ENCODE measurements at regions not wholly inside any gene's neighbourhood (a gene's known extent, or its start where the extent isn't known, plus 50 kb on each side); places are given as distances from the start of the nearest gene placed in this dataset.

- in situ Hi-C loops (cut with HindIII; ENCODE audit: low pct_unique_long_range_greater_than_20kb, low sequenced_read_pairs): no loop called here
- Histone ChIP-seq H3K27ac (ENCODE audit: low read length) (peak overlapping the region; percentile 85), H3K4me3 (ENCODE audit: low read depth in 2 of 2, low read length in 2 of 2) (no peak overlapping the region), H3K4me1 (ENCODE audit: control insufficient read depth, insufficient read depth, low read length) (peaks cover 4% of the 10 kb centered on the region), H3K9me3 (ENCODE audit: control insufficient read depth, insufficient read depth, low read depth, low read length) (no peaks in the 10 kb centered on the region), H3K36me3 (ENCODE audit: control insufficient read depth, insufficient read depth, low read length) (no peaks in the 10 kb centered on the region), H3K27me3 (ENCODE audit: control insufficient read depth, insufficient read depth, low read length) (no peaks in the 10 kb centered on the region)
- no TSS peak for BruUV-seq (replicated peaks)
- TF ChIP-seq POLR2AphosphoS5 (IDR thresholded peaks at IDR 0.05; ENCODE audit: low read depth, low read length): peak; percentile 49; the same call in 1 of the 2 replicates
- 0 out of 4 replicates have a peak, but pooled peaks of 1 of the 2 experiments have one; percentile 29 for TF ChIP-seq REST (IDR thresholded peaks at IDR 0.05; ENCODE audit: insufficient read depth in 1 of 2, low read depth in 2 of 2, low read length in 1 of 2)
- no peak for TF ChIP-seq SIN3A (IDR thresholded peaks at IDR 0.05; ENCODE audit: borderline replicate concordance, insufficient read depth, low read depth, low read length)
- no peak for TF ChIP-seq CTCF (IDR thresholded peaks at IDR 0.05)
- peak; percentile 82 for TF ChIP-seq TCF7L2 (IDR thresholded peaks at IDR 0.05; ENCODE audit: low read depth, low read length)
- DNase-seq (ENCODE audit: low read depth, low spot score): no peak
- POLR2A ChIA-PET: no interaction called here
- CTCF ChIA-PET: no interaction called here
- peak; percentile 81 for ATAC-seq
- intact Hi-C loops (cut with micrococcal nuclease; ENCODE audit: unreplicated experiment): no loop called here
Measured at GRCh38 chr21:28794371-28794851, 198.3 kb downstream of the LTN1 start.

GRCh38 chr21:28793043-28793442, 199.6 kb downstream of the LTN1 start:
- Histone ChIP-seq H3K36me3 (ENCODE audit: control insufficient read depth, insufficient read depth, low read length) (no peaks in the 10 kb centered on the region), H3K27ac (ENCODE audit: low read length) (peak overlapping the region; percentile 77; the same call in 1 of the 2 replicates), H3K4me3 (ENCODE audit: low read depth in 2 of 2, low read length in 2 of 2) (no peak overlapping the region), H3K4me1 (ENCODE audit: control insufficient read depth, insufficient read depth, low read length) (peaks cover 4% of the 10 kb centered on the region), H3K27me3 (ENCODE audit: control insufficient read depth, insufficient read depth, low read length) (no peaks in the 10 kb centered on the region), H3K9me3 (ENCODE audit: control insufficient read depth, insufficient read depth, low read depth, low read length) (no peaks in the 10 kb centered on the region)
- BruUV-seq (replicated peaks): no TSS peak
- intact Hi-C loops (cut with micrococcal nuclease; ENCODE audit: unreplicated experiment): no loop called here
- ATAC-seq: no peak
- DNase-seq (ENCODE audit: low read depth, low spot score): no peak
- POLR2A ChIA-PET: no interaction called here
- CTCF ChIA-PET: no interaction called here
- in situ Hi-C loops (cut with HindIII; ENCODE audit: low pct_unique_long_range_greater_than_20kb, low sequenced_read_pairs): no loop called here
- TF ChIP-seq SIN3A (IDR thresholded peaks at IDR 0.05; ENCODE audit: borderline replicate concordance, insufficient read depth, low read depth, low read length): no peak
- no peak for TF ChIP-seq REST (IDR thresholded peaks at IDR 0.05; ENCODE audit: insufficient read depth in 1 of 2, low read depth in 2 of 2, low read length in 1 of 2)
- no peak for TF ChIP-seq CTCF (IDR thresholded peaks at IDR 0.05)
- TF ChIP-seq POLR2AphosphoS5 (IDR thresholded peaks at IDR 0.05; ENCODE audit: low read depth, low read length): no peak
- no peak for TF ChIP-seq TCF7L2 (IDR thresholded peaks at IDR 0.05; ENCODE audit: low read depth, low read length)
